GM10266 (cell line): ENCODE measurements at regions not wholly inside any gene's neighbourhood (a gene's known extent, or its start where the extent isn't known, plus 50 kb on each side); places are given as distances from the start of the nearest gene placed in this dataset.

ENCODE experiments used
- DNase-seq: peaks from one replicate; pipeline ENCODE4 v3.0.0; 2012; ENCODE audit errors: extremely low spot score
- TF ChIP-seq, protein P1 (sequence below): IDR thresholded peaks from 2 replicates; pipeline ENCODE4 v1.5.1; 2012; ENCODE audit warnings: mild to moderate bottlenecking, low read depth; ENCODE audit not compliant: control insufficient read depth, insufficient read depth; ENCODE audit errors: missing control alignments

GRCh38 chr17:62119373-62119772, 54.3 kb upstream of the MED13 start:
- DNase-seq = peak; percentile 43
- TF ChIP-seq, protein P1, sequence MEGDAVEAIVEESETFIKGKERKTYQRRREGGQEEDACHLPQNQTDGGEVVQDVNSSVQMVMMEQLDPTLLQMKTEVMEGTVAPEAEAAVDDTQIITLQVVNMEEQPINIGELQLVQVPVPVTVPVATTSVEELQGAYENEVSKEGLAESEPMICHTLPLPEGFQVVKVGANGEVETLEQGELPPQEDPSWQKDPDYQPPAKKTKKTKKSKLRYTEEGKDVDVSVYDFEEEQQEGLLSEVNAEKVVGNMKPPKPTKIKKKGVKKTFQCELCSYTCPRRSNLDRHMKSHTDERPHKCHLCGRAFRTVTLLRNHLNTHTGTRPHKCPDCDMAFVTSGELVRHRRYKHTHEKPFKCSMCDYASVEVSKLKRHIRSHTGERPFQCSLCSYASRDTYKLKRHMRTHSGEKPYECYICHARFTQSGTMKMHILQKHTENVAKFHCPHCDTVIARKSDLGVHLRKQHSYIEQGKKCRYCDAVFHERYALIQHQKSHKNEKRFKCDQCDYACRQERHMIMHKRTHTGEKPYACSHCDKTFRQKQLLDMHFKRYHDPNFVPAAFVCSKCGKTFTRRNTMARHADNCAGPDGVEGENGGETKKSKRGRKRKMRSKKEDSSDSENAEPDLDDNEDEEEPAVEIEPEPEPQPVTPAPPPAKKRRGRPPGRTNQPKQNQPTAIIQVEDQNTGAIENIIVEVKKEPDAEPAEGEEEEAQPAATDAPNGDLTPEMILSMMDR = no peak
